GM12864 (cell line): ENCODE measurements at regions not wholly inside any gene's neighbourhood (a gene's known extent, or its start where the extent isn't known, plus 50 kb on each side); places are given as distances from the start of the nearest gene placed in this dataset.
"Not testable (repeated sequence)": the region's sequence is repeated elsewhere in the genome, so short reads cannot be mapped to it uniquely, and the experiment has no call there.

ENCODE experiments used
- DNase-seq: peaks from one replicate; pipeline ENCODE4 v3.0.0-alpha.2; 2011; ENCODE audit warnings: low read depth
- H3K4me3 ChIP-seq: 2 replicates; pipeline ENCODE4 v1.5.1; 2011; ENCODE audit warnings: mild to moderate bottlenecking, low read depth, low read length, control low read depth
- CTCF ChIP-seq: IDR thresholded peaks from 2 replicates; pipeline ENCODE4 v1.5.1; 2011; ENCODE audit warnings: low read depth, mild to moderate bottlenecking, moderate library complexity, low read length, control low read depth, inconsistent platforms; ENCODE audit errors: missing control alignments

- no peak for TF ChIP-seq CTCF
- no peak for DNase-seq
- no peak overlapping the region for H3K4me3 ChIP-seq
Measured at GRCh38 chr4:123235431-123235830, 161.2 kb upstream of the SPRY1 start.

GRCh38 chr4:123236606-123237005 lies 160.0 kb upstream of the SPRY1 start:
- no peak for DNase-seq
- no peak for TF ChIP-seq CTCF
- no peak overlapping the region for H3K4me3 ChIP-seq

GRCh38 chr4:123240286-123240685 lies 156.3 kb upstream of the SPRY1 start:
- not testable (repeated sequence) for DNase-seq, H3K4me3 ChIP-seq

- not testable (repeated sequence) for H3K4me3 ChIP-seq, DNase-seq
Measured at GRCh38 chr4:123243220-123243619, 153.4 kb upstream of the SPRY1 start.

GRCh38 chr4:123244137-123244536 lies 152.5 kb upstream of the SPRY1 start:
- no peak for TF ChIP-seq CTCF
- no peak for DNase-seq
- H3K4me3 ChIP-seq: no peak overlapping the region

- DNase-seq: no peak
- no peak overlapping the region for H3K4me3 ChIP-seq
- TF ChIP-seq CTCF: no peak
Measured at GRCh38 chr4:123246085-123246484, 150.5 kb upstream of the SPRY1 start.

GRCh38 chr4:123248085-123248659 lies 148.4 kb upstream of the SPRY1 start:
- no peak for DNase-seq
- TF ChIP-seq CTCF: no peak
- H3K4me3 ChIP-seq: no peak overlapping the region

GRCh38 chr4:123249821-123250220 lies 146.8 kb upstream of the SPRY1 start:
- DNase-seq: no peak
- TF ChIP-seq CTCF: no peak
- no peak overlapping the region for H3K4me3 ChIP-seq
